Stimulated activated CD4-positive, alpha-beta T cell treated with anti-CD3 and anti-CD28 coated beads, Interleukin-2, amount 100 ng/mL, for 4 hours (primary cell): ENCODE measurements at regions not wholly inside any gene's neighbourhood (a gene's known extent, or its start where the extent isn't known, plus 50 kb on each side); places are given as distances from the start of the nearest gene placed in this dataset.

Experiments
- DNase-seq: peaks from one replicate; pipeline ENCODE4 v3.0.0-alpha.2; 2020; ENCODE audit warnings: low read depth

DNA sequence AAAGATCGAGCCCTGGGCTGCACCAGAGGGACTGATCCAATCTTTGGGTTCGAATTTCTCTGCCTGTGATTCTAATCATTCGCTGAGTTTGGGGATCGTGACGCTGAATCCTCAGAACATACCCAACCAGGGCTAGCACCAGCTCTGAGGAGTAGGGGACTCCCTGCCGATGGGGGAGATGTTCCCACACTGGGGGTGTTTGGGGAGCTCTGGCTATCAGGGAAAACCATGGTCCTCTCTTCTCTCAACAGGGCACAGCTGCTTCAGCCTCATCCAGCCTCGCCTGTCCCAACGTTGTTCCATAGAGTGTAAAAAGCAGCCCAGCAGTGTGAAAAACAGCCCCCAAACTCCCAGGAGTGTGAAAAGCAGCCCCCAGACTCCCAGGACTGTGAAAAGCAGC, 136.6 kb downstream of the ANKRD60 start:
- DNase-seq: no peak

GRCh38 chr20:58090161-58090560, 138.3 kb downstream of the ANKRD60 start:
- no peak for DNase-seq

- DNase-seq: no peak
Measured at GRCh38 chr20:58088625-58089024, 139.8 kb downstream of the ANKRD60 start.

- no peak for DNase-seq
Measured at GRCh38 chr20:58088105-58088504, 140.3 kb downstream of the ANKRD60 start.

DNA sequence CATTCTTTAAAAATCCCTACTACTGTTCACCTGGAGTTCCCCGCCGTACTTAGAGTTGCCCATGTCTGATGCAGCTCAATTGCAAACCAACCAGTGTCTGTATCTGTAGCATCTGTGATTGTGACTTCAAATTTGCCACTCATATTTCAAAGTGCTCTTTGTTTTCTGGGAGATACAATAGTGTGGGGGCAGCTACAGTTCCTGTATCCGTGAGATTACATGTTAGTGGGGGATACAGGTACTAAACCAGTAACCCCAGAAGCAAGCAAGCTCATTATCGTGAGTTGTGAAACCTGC, 140.9 kb downstream of the ANKRD60 start:
- no peak for DNase-seq

DNA sequence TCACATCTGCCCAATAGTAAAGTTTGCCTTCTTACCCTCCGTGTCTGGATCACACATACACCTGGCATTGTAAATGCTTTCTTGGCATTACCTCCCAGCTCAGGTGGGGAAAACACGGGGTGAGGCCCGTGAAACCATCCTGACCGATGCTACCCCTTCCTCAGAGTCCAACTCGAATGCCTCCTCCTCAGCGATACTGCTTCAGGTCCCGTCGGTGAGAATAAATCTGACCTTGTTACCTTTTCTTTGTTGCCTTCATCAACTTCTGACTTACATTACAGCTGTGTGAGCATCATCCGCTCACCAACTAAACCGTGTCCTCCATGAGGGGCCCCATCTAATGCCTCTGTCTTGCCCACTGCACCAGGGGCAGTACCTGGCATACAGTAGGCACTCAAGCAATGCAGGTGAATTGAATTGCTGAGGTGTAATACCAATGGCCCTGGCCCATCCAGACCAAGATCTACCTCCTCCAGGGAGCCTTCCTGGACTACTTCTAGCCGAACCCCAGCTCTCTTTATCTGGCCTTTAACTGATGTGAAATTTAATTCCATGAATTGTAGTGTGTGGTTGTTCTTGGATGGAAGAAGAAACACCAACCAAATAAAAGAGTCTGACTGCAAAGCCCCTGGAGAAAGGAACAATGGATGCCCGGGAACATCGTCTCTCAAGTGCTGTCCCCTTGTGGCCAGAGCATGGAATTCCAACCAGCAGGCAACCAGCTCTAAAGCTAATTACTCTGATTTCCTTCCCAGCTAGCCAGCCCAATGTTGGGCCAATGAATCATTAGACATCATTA, 141.5 kb downstream of the ANKRD60 start:
- DNase-seq: no peak

DNA sequence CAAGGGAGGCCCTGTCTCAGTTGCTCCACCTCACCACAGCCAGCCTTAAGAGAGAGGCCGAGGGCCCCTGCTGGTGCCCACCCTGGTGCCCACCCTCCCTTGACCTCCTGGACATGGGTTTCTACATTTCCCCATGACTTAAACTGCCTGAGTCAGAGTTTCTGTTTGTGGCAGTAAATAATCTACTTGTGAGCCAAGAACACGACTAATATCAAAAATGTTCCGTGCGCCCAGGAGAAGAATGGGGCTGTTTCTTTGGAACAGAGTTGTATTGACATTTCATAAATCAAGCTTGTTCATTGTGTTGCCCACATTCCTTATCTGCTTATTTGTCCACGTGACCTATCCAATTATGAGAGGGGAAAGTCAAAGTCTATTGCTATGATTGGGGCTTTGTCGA, 143.5 kb downstream of the ANKRD60 start:
- no peak for DNase-seq

- DNase-seq: no peak
Measured at GRCh38 chr20:58084566-58084965, 143.9 kb downstream of the ANKRD60 start.

DNA sequence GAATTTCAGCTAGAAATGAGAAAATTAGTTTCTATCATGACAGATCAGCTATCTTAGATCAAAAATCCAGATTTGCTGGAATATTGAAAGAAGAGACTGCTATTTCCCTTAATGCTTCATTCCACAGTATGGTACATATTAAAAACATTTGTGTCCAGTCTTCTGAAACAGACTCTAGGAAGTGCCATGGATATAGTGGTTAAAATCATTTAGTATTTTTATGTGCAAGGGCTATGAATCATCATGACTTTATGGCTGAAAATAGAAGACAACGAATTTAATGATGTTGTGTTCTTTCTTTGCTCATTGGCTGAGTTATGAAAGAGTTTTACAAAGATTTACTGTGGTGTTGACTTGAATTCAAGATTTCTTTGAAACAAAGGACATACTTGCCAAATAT, 146.6 kb downstream of the ANKRD60 start:
- DNase-seq: no peak

- no peak for DNase-seq
Measured at GRCh38 chr20:58078741-58079522, 149.5 kb downstream of the ANKRD60 start.

DNA sequence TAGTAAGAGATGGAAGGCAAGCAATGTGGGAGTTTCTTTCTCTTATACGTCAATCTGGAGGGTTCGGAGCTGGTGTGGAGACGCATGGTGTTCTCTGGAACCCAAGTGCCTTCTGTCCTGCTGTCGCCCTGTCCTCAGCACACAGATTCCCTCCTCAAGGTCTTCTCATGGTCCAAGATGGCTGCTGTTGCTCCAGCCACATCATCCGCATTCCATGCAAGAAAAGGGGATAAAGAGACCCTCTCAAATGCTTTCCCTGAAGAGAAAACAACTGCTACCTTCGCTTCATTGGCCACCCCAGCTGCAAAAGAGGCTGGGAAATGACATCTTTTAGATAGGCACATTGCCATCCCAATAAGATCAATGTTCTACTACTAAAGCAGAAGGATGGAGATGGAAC, 151.2 kb downstream of the ANKRD60 start:
- no peak for DNase-seq

GRCh38 chr20:58076405-58076804, 152.0 kb downstream of the ANKRD60 start:
- no peak for DNase-seq

DNA sequence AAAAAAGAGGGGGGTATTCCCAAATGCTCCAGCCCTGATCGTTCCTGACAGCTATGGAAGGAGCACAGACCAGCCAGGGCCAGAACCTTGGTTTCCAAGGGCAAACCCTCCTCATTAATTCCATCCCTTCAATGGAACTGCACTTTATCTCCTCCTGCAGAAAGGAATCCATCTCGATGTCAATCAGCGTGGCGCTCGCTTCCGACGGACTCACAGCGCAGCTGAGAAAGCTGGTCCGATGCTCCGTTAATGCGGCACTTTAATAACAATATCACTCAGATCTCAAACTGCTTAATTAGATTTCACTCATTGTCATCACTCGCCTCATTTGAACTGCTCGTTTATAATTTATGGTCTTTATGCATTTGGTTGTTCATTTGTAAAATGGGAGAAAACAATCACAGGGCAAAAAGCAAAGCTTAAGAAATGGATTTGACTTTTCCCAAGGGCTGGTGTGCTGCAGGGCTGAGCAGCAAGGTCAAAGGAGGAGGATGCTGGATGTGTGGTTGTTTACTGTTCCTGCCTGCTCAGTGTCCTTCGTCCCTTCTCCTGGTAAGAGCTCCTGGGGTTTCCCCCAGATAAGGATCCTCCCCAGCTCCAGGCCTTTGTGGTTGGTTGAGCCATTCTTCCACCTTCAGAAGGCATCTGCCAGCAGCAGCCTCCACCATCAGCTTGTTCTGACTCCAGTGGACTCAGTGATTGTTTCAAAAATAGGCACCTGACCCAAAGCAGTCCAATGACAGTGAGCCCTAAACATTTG, 152.7 kb downstream of the ANKRD60 start:
- DNase-seq: no peak

DNA sequence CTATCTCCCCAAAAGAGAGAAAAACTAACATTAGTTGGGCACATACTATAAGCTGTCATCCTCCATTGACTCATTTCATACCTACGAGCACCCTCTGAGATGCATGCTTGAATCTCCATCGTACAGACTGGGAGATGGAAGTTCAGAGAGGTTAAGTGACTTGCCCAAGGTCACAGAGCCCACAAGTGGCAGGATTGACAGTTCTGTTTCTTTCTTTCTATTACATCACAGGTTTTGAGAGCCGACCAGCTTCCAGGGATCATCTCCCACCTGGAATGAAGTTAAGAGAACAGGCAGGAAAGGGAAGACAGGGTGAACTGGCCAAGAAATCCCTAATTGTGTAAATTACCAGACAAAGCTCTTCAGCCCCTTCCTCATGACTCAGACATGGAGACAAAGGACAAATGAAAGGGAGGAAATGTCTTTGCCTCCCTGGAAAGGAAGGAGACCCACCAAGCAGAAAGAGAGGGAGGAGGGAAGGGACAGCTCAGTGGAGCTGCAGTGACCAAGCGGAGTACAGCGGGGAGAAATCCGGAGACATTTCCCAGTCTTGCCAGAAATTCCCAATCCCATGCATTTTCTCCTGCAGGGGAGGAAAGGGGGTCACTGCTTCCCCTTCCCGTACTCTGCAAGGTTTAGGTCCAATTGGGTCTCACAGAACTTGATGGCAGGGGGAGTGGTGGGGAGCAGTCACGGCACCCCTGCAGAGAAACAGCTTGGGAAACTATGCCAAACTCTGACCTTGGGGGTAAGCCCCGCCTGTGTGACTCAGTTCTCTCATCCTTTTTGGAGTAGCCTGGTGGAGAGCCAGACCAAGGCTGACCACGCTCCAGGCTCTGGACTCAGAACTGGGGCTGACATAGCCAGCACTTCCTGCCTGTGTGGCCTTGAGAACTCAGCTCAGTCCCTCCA, 154.3 kb downstream of the ANKRD60 start:
- no peak for DNase-seq

DNA sequence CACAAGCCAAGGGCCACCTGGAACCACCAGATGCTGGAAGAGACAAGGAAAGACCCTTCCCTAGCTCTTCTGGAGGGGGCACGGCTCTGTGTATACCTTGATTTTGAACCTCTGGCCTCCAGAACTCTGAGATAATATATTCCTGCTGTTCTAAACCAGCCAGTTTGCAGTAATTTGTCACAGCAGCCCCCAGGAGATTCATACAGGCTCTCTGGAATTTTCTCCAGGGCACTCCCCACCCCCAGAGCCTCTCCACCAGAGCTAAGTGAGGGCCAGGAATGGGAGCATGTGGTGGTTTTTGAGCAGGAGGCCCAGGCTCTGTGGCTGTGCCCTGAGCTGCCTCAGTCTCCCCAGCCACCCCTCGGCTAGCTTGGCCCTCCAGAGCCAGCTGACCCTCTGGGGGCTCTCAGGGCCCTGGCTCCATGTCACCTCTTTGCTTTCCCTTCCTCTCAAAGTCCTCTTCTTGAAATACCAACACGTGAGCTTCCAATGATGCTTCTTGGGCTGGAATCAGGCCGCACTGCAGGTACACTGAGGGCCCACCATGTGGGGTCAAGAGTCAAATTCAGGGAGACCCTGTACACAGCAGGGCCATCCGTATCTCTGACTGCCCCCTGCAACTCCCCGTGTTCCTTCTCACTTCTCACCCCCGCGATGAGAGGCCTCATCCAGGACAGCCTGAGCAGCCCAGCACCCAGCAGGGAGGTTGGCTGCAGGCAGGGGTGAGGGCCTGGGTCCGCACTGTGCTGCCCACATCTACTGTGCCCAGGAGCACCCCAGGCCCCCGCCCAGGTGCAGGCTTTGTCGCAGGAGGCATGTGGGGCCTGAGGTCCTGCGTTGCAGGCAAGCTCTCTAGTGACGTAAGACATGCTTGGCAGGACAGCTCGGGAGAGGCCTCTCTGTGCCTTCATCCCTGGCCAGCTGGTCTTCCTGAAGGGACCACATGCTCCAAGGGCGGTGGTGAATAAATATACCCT, 155.5 kb downstream of the ANKRD60 start:
- DNase-seq: no peak

GRCh38 chr20:58071991-58072390, 156.5 kb downstream of the ANKRD60 start:
- no peak for DNase-seq

DNA sequence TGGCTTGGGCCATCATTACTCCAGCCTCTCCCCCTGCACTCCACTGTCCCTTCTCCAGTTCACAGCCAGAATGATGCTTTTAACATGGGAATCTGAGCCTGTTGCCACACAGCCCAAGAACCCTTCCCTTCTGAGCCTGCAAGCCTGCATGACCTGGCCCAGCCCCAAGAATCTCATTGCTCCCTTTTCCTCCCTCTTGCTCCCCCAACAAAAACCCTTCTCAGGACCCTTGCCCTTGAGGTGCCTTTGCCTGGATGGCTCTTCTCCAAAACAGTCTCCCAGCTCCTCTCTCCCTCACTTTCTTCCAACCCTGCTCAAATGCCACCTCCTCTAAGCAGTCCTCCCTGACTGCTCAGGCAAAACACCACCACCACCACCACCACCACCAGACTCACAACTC, 157.2 kb downstream of the ANKRD60 start:
- DNase-seq: no peak

DNA sequence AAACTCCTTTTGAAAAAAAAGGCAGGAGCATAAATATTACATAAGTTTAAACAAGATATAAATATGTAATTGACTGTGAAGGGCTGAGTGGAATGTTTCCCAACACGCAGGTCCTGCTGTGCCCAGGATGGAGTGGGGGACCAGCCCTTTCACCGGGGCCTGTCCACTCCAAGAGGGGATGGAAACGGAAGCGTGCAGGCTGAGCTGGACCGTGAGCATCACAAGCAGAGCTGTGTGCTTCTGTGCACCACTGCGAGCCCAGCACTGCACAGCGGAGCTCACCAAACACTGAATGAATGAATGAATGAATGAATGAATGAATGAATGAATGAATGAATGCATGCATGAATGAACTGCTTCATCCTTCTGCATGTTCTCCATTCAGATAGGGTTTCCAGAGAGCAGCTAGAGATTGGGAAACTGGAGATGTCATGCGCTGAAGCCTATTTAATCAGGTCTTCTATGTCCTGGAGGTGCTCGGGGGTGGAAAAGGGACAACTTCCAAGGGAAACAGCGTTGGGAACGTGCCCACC, 157.7 kb downstream of the ANKRD60 start:
- DNase-seq: no peak

GRCh38 chr20:58069796-58070663, 158.4 kb downstream of the ANKRD60 start:
- DNase-seq: no peak
